ENCODE measurements at regions not wholly inside any gene's neighbourhood (a gene's known extent, or its start where the extent isn't known, plus 50 kb on each side); places are given as distances from the start of the nearest gene placed in this dataset.

DNA sequence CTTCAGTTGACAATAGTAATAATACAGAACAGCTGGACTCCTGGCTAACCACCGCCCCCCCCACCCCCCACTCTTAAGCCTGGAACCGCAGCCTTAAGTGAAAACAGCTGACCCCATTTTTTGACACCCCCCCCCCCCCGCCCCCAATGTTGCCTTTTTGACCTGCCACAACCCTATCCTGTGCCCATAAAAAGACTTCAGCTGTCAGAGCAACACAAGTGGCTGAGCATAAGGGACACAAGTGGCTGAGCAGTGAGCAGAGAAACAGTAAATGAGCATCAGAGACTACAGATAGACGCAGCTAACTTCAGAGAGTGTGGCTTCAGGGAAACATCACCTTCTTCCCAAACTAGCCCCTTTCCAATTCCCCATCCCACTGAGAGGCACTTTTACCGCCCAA is 1493.8 kb downstream of the LRRC4C start:
- TF ChIP-seq, protein P1, sequence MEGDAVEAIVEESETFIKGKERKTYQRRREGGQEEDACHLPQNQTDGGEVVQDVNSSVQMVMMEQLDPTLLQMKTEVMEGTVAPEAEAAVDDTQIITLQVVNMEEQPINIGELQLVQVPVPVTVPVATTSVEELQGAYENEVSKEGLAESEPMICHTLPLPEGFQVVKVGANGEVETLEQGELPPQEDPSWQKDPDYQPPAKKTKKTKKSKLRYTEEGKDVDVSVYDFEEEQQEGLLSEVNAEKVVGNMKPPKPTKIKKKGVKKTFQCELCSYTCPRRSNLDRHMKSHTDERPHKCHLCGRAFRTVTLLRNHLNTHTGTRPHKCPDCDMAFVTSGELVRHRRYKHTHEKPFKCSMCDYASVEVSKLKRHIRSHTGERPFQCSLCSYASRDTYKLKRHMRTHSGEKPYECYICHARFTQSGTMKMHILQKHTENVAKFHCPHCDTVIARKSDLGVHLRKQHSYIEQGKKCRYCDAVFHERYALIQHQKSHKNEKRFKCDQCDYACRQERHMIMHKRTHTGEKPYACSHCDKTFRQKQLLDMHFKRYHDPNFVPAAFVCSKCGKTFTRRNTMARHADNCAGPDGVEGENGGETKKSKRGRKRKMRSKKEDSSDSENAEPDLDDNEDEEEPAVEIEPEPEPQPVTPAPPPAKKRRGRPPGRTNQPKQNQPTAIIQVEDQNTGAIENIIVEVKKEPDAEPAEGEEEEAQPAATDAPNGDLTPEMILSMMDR (IDR thresholded peaks at IDR 0.05): no peak
- TF ChIP-seq POLR2AphosphoS5 (IDR thresholded peaks at IDR 0.05; ENCODE audit: insufficient read depth in 1 of 2, low read depth in 1 of 2) (no peak), POLR2A (IDR thresholded peaks at IDR 0.05) (no peak)
